ENCODE measurements at regions not wholly inside any gene's neighbourhood (a gene's known extent, or its start where the extent isn't known, plus 50 kb on each side); places are given as distances from the start of the nearest gene placed in this dataset.

GRCh38 chr3:187845826-187846225 is 100.6 kb upstream of the BCL6 start:
- in situ Hi-C loops (cut with MboI; ENCODE audit: low sequenced_read_pairs), result no loop called here

More at GRCh38 chr3:187845826-187846225, 100.6 kb upstream of the BCL6 start:
- H4K5ac ChIP-seq (ENCODE audit: low read depth, low read length), result no peak overlapping the region
- dilution Hi-C loops (cut with HindIII; ENCODE audit: low sequenced_read_pairs, unreplicated experiment) (no loop called here), intact Hi-C loops (cut with micrococcal nuclease) (no loop called here)
- no peaks in the 10 kb centered on the region for H3K4me1 ChIP-seq (ENCODE audit: control insufficient read depth, insufficient read depth, low read length)
- H3K4ac ChIP-seq (ENCODE audit: low read depth, low read length), result no peak overlapping the region
- no peak overlapping the region for H2BK15ac ChIP-seq (ENCODE audit: low read depth, low read length)
- H3K27ac ChIP-seq (ENCODE audit: insufficient read depth, low read length), result no peak overlapping the region
- H2AFZ ChIP-seq (replicated peaks; ENCODE audit: low read length, poor library complexity), result no peak overlapping the region
- no peak overlapping the region for H3K9ac ChIP-seq (ENCODE audit: low read depth, low read length)
- no peak overlapping the region for H3K23ac ChIP-seq (ENCODE audit: low read depth, low read length)
- no peak overlapping the region for H3K18ac ChIP-seq (ENCODE audit: low read depth, low read length)
- H3K9me1 ChIP-seq (ENCODE audit: insufficient read depth, low read length), result peaks cover 5% of the 10 kb centered on the region; the same call in 1 of the 2 replicates
- CTCF ChIA-PET, result no interaction called here
- ATAC-seq (ENCODE audit: low read depth) (no peak), DNase-seq (no peak)
- no peak overlapping the region for H3K4me2 ChIP-seq (ENCODE audit: low read depth, low read length)
- H4K20me1 ChIP-seq (ENCODE audit: insufficient read depth, low read length), result no peaks in the 10 kb centered on the region
- no peaks in the 10 kb centered on the region for H3K79me1 ChIP-seq (ENCODE audit: low read depth in 1 of 2, low read length in 2 of 2)
- no peak overlapping the region for H4K91ac ChIP-seq (ENCODE audit: insufficient read depth, low read depth, low read length)
- H2BK20ac ChIP-seq (ENCODE audit: low read depth, low read length), result no peak overlapping the region
- peaks cover 3% of the 10 kb centered on the region for H3K27me3 ChIP-seq (ENCODE audit: control insufficient read depth, insufficient read depth, low read length)
- POLR2A ChIA-PET (ENCODE audit: unreplicated experiment), result interaction anchor here (0.6 kb wide), 1 partner anchor 22 kb away, joined by 5 read pairs; no protein-coding TSS in a partner anchor
- no peaks in the 10 kb centered on the region for H3K9me3 ChIP-seq (ENCODE audit: control insufficient read depth, insufficient read depth, low read length)
- no peak overlapping the region for H4K8ac ChIP-seq (ENCODE audit: low read depth in 2 of 2, low read length in 2 of 2)
- TF ChIP-seq CEBPB (IDR thresholded peaks at IDR 0.05; ENCODE audit: low read depth, low read length) (no peak), NFE2L2 (IDR thresholded peaks at IDR 0.05; ENCODE audit: low read depth, low read length) (no peak), USF2 (IDR thresholded peaks at IDR 0.05; ENCODE audit: low read depth, low read length) (no peak), BHLHE40 (IDR thresholded peaks at IDR 0.05; ENCODE audit: low read depth, low read length) (no peak), ELK1 (IDR thresholded peaks at IDR 0.05; ENCODE audit: borderline replicate concordance, low read depth, low read length) (no peak), RAD21 (IDR thresholded peaks at IDR 0.05; ENCODE audit: low read length) (no peak), CHD1 (IDR thresholded peaks at IDR 0.05; ENCODE audit: low read depth, low read length) (no peak), FOS (IDR thresholded peaks at IDR 0.05; ENCODE audit: low read depth, low read length) (no peak), SMC3 (IDR thresholded peaks at IDR 0.05; ENCODE audit: low read depth, low read length) (no peak), CTCF (conservative IDR thresholded peaks at IDR 0.05; ENCODE audit: low read depth, low read length) (no peak), POLR2A (IDR thresholded peaks at IDR 0.05; ENCODE audit: low read depth, low read length) (no peak), MAFK (IDR thresholded peaks at IDR 0.05; ENCODE audit: low read depth, low read length) (no peak), MXI1 (IDR thresholded peaks at IDR 0.05; ENCODE audit: borderline replicate concordance, low read depth, low read length) (no peak), RCOR1 (IDR thresholded peaks at IDR 0.05; ENCODE audit: insufficient replicate concordance, low read length) (no peak), RFX5 (IDR thresholded peaks at IDR 0.05; ENCODE audit: low read depth, low read length) (no peak), MAZ (IDR thresholded peaks at IDR 0.05; ENCODE audit: borderline replicate concordance, low read depth, low read length) (no peak)
- H2AK9ac ChIP-seq (replicated peaks; ENCODE audit: low read depth, low read length, poor library complexity), result no peak overlapping the region
- no peaks in the 10 kb centered on the region for H3K36me3 ChIP-seq (ENCODE audit: control insufficient read depth, insufficient read depth, low read length)
- H3K56ac ChIP-seq (ENCODE audit: extremely low read depth, insufficient read depth, low read length), result no peak overlapping the region
- H3K14ac ChIP-seq (replicated peaks; ENCODE audit: low read depth, low read length), result no peak overlapping the region
- no TSS peak for BruUV-seq (replicated peaks)
- H3K4me3 ChIP-seq (ENCODE audit: insufficient read depth, low read depth, low read length), result no peak overlapping the region
- no CpG with 5 or more reads among the region's 4 CpGs for WGBS, 2 experiments (ENCODE audit: extremely low coverage in 2 of 2, insufficient read length in 1 of 2)
- H2BK120ac ChIP-seq (ENCODE audit: low read depth, low read length), result no peak overlapping the region
- H2AK5ac ChIP-seq (ENCODE audit: low read depth, low read length), result no peak overlapping the region
- H2BK5ac ChIP-seq (ENCODE audit: low read depth, low read length, poor library complexity, severe bottlenecking), result no peak overlapping the region

Measured in IMR-90 (cell line).